HUES48 (cell line): ENCODE measurements at regions not wholly inside any gene's neighbourhood (a gene's known extent, or its start where the extent isn't known, plus 50 kb on each side); places are given as distances from the start of the nearest gene placed in this dataset.

ENCODE experiments used
- H3K27ac ChIP-seq: one replicate; pipeline ENCODE4 v1.7.0; 2013; ENCODE audit warnings: low read depth, low read length, inconsistent platforms
- H3K27me3 ChIP-seq: 2 replicates; pipeline ENCODE4 v1.6.1; 2013; ENCODE audit warnings: mild to moderate bottlenecking, low read length; ENCODE audit not compliant: control insufficient read depth, insufficient read depth
- H3K36me3 ChIP-seq: 2 replicates; pipeline ENCODE4 v1.6.1; 2013; ENCODE audit warnings: low read length; ENCODE audit not compliant: control insufficient read depth, insufficient read depth
- H3K4me1 ChIP-seq: 2 replicates; pipeline ENCODE4 v1.6.1; 2013; ENCODE audit warnings: mild to moderate bottlenecking, low read length; ENCODE audit not compliant: control insufficient read depth, insufficient read depth
- H3K4me3 ChIP-seq: 2 replicates; pipeline ENCODE4 v1.5.1; 2013; ENCODE audit warnings: mild to moderate bottlenecking, low read depth, low read length
- H3K9ac ChIP-seq: 2 replicates; pipeline ENCODE4 v1.6.1; 2013; ENCODE audit warnings: mild to moderate bottlenecking, low read depth, low read length, moderate library complexity
- H3K9me3 ChIP-seq: 2 replicates; pipeline ENCODE4 v1.6.1; 2013; ENCODE audit warnings: low read length; ENCODE audit not compliant: control insufficient read depth, insufficient read depth

DNA sequence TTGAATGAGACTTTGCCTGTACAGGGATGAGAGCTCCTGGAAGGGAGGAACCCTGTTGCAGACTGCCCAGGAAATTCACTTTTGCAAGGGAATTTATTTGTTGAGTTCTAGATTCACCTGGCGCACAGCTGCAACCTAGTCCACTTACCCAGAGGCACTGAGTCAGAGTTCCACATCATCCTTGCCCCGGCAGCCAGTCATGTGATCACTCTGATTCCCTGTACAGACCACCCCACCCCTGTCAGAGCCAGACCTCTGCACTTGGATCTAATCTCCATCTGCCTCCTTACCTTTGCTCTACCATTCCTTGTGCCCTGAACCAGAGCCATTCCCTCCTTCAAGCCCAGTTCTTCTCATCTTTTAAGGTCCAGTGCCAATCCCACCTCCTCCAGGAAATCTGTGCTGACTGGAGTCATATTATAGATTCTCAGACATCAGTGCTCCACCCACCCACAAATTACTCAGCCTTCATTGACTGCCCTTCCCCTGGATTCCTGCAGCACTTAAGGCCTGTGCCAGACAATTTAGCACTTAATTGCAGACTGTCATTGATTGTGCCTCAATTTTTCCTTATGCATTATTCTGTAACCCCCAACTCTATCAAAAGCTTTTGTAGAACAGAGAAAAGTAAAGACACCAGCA lies 84.1 kb upstream of the MAGEA4 start:
- no peak overlapping the region for H3K9ac ChIP-seq
- no peak overlapping the region for H3K27ac ChIP-seq
- no peak overlapping the region for H3K4me3 ChIP-seq
- peaks cover 51% of the 10 kb centered on the region for H3K9me3 ChIP-seq
- H3K36me3 ChIP-seq: no peaks in the 10 kb centered on the region
- no peaks in the 10 kb centered on the region for H3K27me3 ChIP-seq
- H3K4me1 ChIP-seq: no peaks in the 10 kb centered on the region

- Histone ChIP-seq H3K27me3 (no peaks in the 10 kb centered on the region), H3K9me3 (peaks cover 57% of the 10 kb centered on the region)
Observed at GRCh38 chrX:151830911-151831310, 81.8 kb upstream of the MAGEA4 start.

GRCh38 chrX:151852294-151852693 lies 60.4 kb upstream of the MAGEA4 start:
- Histone ChIP-seq H3K27me3 (no peaks in the 10 kb centered on the region), H3K9me3 (peaks cover 39% of the 10 kb centered on the region; the same call in 1 of the 2 replicates), H3K36me3 (no peaks in the 10 kb centered on the region), H3K4me1 (no peaks in the 10 kb centered on the region), H3K4me3 (no peak overlapping the region), H3K9ac (no peak overlapping the region), H3K27ac (no peak overlapping the region)

More at GRCh38 chrX:151830911-151831310, 81.8 kb upstream of the MAGEA4 start:
- H3K9ac ChIP-seq: no peak overlapping the region
- no peak overlapping the region for H3K4me3 ChIP-seq
- no peaks in the 10 kb centered on the region for H3K36me3 ChIP-seq
- H3K27ac ChIP-seq: no peak overlapping the region
- no peaks in the 10 kb centered on the region for H3K4me1 ChIP-seq

GRCh38 chrX:151854726-151855495 lies 57.8 kb upstream of the MAGEA4 start:
- H3K36me3 ChIP-seq: no peaks in the 10 kb centered on the region
- peaks cover 34% of the 10 kb centered on the region for H3K9me3 ChIP-seq
- no peaks in the 10 kb centered on the region for H3K27me3 ChIP-seq

GRCh38 chrX:151859481-151859880 lies 53.2 kb upstream of the MAGEA4 start:
- no peak overlapping the region for H3K9ac ChIP-seq
- no peak overlapping the region for H3K4me3 ChIP-seq
- no peaks in the 10 kb centered on the region for H3K4me1 ChIP-seq
- H3K27ac ChIP-seq: no peak overlapping the region
- no peaks in the 10 kb centered on the region for H3K27me3 ChIP-seq
- no peaks in the 10 kb centered on the region for H3K36me3 ChIP-seq
- peaks cover 33% of the 10 kb centered on the region for H3K9me3 ChIP-seq

More at GRCh38 chrX:151854726-151855495, 57.8 kb upstream of the MAGEA4 start:
- Histone ChIP-seq H3K4me1 (no peaks in the 10 kb centered on the region), H3K9ac (no peak overlapping the region), H3K27ac (no peak overlapping the region), H3K4me3 (no peak overlapping the region)

- Histone ChIP-seq H3K4me1 (no peaks in the 10 kb centered on the region), H3K27ac (no peak overlapping the region), H3K4me3 (no peak overlapping the region), H3K27me3 (no peaks in the 10 kb centered on the region), H3K9ac (no peak overlapping the region), H3K36me3 (no peaks in the 10 kb centered on the region), H3K9me3 (peaks cover 33% of the 10 kb centered on the region)
Observed at GRCh38 chrX:151860827-151861226, 51.9 kb upstream of the MAGEA4 start.
